ENCODE measurements at regions not wholly inside any gene's neighbourhood (a gene's known extent, or its start where the extent isn't known, plus 50 kb on each side); places are given as distances from the start of the nearest gene placed in this dataset.
"Not testable (repeated sequence)": the region's sequence is repeated elsewhere in the genome, so short reads cannot be mapped to it uniquely, and the experiment has no call there.

GRCh38 chr14:55898938-55899337 is 219.3 kb upstream of the PELI2 start:
- no peak for DNase-seq (ENCODE audit: low read depth)

GRCh38 chr14:55899531-55899930 is 218.7 kb upstream of the PELI2 start:
- no peak for DNase-seq (ENCODE audit: low read depth)

GRCh38 chr14:55900749-55901148 is 217.5 kb upstream of the PELI2 start:
- no peak for DNase-seq (ENCODE audit: low read depth)

DNA sequence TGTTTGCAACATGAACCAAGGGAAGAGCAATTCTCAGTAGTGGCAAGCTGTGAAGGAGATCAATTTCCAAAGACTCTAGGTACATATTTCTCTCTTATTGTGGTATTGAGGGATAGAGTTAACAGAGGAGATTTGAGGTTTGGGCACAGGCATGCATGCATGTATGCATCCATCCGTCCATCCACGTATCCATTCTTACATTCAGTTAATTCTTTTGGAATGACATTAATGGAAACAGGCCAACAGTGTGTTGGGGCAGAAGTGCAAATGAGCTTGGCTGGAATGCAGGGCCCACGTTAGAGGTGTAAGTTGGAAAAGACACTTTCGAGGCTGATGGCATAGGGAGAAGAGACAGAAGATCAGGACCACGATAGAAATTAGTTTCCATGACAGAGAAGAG is 216.9 kb upstream of the PELI2 start:
- no peak for DNase-seq (ENCODE audit: low read depth)

GRCh38 chr14:55902241-55902640 is 216.0 kb upstream of the PELI2 start:
- DNase-seq (ENCODE audit: low read depth): no peak

DNA sequence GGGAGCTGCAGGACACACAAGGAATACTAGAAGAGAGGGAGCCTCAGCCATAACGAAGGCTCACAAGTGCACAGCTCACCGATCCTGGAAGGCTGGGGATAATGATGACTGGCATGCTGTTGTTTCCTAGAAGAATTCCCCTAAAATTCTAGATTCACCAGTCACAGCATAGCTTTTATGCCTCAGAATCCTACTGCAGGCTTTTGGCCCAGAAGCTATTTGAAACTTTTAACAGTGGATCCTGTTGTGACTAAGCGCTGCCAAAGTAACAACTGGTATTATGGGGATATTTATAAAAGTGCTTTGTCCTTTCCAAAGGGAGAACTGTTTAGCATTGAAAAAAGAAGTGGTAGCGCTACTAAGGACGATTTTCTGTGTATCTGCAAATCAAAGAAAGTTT is 214.1 kb upstream of the PELI2 start:
- DNase-seq (ENCODE audit: low read depth): no peak

DNA sequence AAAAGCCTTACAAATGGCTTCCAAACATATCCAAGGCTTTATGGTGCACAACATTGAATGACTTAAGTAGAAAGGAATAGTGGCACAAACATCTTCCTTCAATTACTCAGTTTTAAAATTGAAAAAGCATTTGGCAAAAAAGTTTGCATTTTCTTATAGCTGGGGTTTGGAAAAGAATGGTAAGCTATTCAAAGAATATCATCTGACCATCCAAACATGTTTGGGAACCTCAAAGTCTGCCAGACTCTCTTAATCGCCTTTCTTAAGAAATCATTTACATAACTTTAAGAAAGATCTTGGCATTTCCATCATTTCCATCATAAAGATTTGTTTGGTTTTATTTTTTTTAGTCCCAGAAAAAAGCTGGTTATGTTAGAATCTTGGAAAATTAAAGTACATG is 210.1 kb upstream of the PELI2 start:
- no peak for DNase-seq (ENCODE audit: low read depth)

GRCh38 chr14:55909879-55910278 is 208.3 kb upstream of the PELI2 start:
- DNase-seq (ENCODE audit: low read depth): no peak

- DNase-seq (ENCODE audit: low read depth): no peak
Observed at GRCh38 chr14:55910601-55911243, 207.5 kb upstream of the PELI2 start.

- DNase-seq (ENCODE audit: low read depth): no peak
Observed at GRCh38 chr14:55911776-55912175, 206.4 kb upstream of the PELI2 start.

DNA sequence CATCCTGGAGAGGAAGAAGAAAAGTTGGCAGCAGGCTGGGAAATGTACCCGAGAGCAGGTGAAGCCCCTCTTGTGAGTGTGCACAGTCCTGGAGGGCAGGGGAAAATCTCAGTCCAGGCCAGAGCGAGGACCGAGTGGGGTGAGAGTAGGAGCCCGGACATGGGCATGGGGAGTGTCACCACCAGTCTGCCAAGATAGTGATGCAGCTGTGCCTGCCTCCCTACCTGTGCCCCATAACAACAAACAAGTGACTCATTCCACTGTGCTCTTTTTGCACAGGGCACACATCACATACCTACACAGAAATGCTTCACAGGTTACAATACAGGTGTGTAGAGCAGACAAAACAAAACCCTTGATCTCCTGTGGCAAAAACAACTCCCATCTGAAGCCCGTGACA is 205.9 kb upstream of the PELI2 start:
- no peak for DNase-seq (ENCODE audit: low read depth)

DNA sequence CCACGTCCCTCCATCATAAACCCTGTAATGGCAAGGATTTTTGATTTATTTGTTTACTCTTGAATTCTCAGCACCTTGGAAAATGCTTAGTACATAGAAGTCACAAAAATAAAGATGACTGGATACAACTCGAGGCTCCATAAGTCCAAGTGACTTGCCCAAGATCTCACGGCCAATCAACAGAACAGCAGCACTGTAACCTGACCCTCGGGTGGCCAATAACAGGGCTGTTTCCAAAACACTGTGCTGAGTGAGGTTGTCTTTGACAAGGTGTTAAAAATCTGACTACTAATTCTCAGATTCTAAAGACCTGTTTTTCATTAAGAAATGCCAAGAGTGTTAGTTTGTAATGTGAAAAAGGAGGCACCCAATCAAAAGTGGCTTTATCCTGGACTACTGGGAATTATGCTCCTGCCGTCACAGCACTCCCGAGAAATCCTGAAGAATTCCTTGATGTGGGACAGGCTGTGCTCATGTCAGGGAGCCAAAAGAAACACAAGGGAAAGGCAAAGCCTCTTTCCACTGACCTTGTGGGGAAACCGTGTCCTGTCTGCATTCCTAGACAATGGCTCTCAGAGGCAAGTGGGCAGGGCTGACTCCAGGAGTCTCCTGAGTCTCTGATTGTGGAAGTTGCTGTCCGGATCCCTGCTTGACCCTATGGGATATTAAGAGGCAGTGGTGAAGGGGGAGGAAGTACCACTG is 204.7 kb upstream of the PELI2 start:
- DNase-seq (ENCODE audit: low read depth): peak; percentile 12

DNA sequence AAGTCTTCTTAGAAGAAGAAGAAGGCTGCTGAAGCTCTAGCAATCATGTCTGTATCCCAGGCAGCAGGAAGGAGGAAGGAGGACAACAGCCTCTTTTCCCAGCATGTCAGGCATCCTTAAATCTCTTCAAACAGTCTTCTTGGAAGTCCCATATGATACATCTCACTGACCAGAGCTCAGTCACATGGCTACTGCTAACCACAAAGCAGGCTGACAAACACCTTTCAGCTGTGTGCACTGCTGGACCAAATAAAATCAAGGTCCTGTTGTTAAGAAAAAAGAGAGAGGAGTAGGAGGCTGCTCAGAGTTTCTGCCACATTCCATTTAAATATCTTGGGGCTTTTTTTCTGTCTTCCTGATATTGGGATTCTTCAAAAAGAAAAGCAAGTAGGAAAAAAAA is 203.4 kb upstream of the PELI2 start:
- peak; percentile 20 for DNase-seq (ENCODE audit: low read depth)

DNA sequence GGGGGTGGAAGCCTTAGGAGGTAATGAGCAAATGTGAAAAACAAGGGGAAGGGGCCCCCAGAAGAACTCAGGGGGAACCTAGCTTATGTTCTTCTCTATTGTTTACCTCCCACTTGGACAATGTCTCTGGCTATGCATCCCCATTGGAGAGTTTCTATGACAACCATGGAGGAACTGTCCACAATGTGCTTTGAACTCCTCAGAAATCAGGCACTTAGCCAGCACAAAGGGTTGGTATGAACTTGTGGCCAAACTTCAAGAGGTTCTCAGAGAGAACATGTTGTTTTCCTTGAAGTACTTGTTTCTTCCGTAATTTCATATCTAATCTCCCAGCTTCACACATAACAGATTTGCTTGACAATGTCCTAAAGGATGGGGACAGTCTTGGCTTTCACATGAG is 202.8 kb upstream of the PELI2 start:
- peak; percentile 24 for DNase-seq (ENCODE audit: low read depth)

GRCh38 chr14:55919800-55920199 is 198.4 kb upstream of the PELI2 start:
- not testable (repeated sequence) for DNase-seq (ENCODE audit: low read depth)

DNA sequence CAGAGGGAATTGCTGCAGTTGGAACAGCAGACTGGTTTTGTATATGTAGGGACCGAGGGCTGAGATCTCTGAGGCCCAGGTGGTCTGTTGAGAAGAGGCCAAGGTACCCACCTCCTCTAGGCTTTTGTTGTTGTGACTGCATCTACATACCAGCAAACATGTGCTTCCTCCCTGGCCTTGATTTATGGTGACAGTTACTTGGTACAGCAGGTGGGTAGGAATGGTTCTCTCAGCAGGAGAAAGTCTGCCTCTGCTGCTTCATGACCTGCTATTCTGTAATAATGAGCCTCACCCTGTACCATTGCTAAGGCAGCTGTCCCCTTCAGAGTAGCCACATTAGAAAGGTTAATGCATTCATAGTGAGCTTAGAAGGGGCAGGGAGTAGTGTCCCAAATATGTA is 196.7 kb upstream of the PELI2 start:
- no peak for DNase-seq (ENCODE audit: low read depth)

GRCh38 chr14:55926007-55926406 is 192.2 kb upstream of the PELI2 start:
- no peak for DNase-seq (ENCODE audit: low read depth)

- no peak for DNase-seq (ENCODE audit: low read depth)
Observed at GRCh38 chr14:55927028-55927427, 191.2 kb upstream of the PELI2 start.

DNA sequence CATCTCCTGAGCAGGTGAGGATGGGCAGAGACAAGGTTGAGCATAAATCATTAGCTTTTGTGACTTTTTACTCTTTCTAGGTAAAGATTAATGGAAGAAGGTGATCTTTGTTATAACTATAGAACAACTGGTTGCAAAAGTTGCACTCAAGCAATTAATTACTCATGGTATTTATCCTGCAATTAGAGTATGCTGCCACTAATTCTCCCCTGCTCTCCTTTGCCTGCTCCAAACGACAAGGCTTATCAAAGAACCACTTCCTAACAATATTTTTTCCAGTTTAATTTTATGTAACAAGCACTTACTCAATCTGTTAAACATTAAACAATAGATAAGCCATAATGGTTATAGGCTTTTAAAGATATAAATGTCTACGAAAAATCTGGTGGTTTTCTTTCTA is 189.9 kb upstream of the PELI2 start:
- DNase-seq (ENCODE audit: low read depth): no peak

DNA sequence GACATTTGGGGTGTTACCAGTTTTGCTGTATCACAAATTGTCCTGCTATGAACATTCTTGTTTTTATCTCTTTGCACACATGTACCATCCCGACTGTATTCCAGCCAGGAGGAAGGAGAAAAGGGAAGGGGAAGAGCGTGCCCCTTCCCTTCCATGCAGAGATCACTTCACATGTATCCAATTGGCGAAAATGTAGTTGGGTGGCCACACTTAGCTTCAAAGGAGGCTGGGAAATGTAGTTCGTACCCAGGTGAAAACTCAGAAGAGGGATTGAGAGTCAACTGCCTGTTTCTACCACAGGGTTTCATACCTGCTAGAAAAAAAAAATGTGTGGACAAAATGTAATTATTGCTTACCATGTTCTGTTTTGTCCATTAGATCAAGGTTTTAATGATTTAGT is 189.1 kb upstream of the PELI2 start:
- no peak for DNase-seq (ENCODE audit: low read depth)

GRCh38 chr14:55930016-55930784 is 188.0 kb upstream of the PELI2 start:
- no peak for DNase-seq (ENCODE audit: low read depth)

DNA sequence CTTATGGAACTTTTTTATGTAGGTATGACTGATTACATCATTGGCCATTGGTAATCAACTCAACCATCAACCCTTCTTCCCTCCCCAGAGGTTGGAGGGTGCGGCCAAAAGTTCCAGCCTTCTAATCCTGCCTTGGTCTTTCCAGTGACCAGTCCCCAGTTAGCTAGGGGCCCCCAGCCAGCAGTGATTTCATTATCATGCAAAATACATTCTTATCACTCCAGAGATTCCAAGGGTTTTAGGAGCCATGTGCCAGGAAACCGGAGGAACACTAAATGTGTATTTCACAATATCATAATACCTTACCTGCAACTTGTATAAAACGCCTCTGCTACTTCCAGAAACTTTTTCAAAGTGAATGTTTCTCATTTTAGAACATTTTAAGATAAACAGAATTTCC is 181.5 kb upstream of the PELI2 start:
- peak; percentile 41 for DNase-seq (ENCODE audit: low read depth)

- peak; percentile 33 for DNase-seq (ENCODE audit: low read depth)
Observed at GRCh38 chr14:55938249-55938791, 179.9 kb upstream of the PELI2 start.
